HS-27A (cell line): ENCODE measurements at regions not wholly inside any gene's neighbourhood (a gene's known extent, or its start where the extent isn't known, plus 50 kb on each side); places are given as distances from the start of the nearest gene placed in this dataset.

Source experiments
- DNase-seq: peaks from one replicate; pipeline ENCODE4 v3.0.0-alpha.2; 2012; ENCODE audit warnings: low read depth, missing footprints

DNA sequence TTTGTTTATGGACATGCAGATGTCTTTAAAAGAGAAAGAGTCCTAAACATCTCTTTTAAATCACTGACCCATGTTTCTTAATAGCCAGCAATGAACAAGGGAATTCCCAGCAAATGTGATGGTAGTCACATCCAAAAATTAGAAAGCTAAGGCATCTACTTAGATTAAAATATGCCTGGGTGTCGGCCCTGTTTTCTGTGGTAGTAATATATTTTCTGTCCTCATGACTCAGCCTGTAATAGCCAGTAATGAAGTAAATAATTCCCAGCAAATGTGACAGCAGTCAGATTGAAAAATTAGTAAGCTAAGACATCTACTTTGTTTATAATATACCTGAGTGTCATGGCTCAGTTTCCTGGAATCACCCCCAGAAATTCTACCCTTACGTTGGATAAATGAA is 60.6 kb upstream of the MYRIP start:
- DNase-seq: no peak

DNA sequence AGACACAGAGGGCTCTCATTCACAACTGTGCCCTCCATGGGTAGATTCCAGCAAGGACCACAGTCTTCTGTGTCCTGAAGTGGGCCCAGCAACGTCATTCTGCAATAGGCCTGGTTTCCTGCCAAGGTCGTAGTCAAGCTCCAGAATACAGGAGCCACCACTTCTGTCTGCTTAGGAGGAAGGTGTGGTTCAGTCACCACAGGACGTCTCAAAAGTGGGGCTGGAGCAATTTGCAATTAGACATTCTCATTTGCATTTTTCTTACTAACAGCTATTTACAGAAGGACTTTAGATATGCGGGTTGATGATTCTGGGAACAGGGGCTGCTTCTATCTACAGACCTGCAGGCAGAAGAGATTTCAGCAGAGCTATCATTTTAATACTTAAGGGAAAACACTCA is 58.7 kb upstream of the MYRIP start:
- no peak for DNase-seq

DNA sequence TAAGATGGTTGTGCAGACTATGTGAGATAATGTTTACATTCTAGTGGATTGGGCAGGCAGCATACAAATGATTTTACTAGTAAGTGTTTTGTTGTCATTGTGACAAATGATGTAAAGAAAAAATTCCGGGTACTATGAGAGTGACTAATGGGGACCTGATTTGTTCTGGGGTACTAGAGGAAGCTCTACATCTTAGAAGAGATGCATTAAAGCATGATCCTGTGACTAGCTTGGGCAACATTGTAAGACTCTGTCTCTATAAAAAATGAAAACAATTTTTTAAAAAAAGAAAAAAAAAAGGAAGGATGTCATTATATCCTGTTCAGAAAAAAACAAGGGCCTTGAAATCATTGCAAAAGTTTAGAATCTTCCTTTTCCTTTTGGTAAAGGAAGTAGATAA is 58.1 kb upstream of the MYRIP start:
- no peak for DNase-seq

DNA sequence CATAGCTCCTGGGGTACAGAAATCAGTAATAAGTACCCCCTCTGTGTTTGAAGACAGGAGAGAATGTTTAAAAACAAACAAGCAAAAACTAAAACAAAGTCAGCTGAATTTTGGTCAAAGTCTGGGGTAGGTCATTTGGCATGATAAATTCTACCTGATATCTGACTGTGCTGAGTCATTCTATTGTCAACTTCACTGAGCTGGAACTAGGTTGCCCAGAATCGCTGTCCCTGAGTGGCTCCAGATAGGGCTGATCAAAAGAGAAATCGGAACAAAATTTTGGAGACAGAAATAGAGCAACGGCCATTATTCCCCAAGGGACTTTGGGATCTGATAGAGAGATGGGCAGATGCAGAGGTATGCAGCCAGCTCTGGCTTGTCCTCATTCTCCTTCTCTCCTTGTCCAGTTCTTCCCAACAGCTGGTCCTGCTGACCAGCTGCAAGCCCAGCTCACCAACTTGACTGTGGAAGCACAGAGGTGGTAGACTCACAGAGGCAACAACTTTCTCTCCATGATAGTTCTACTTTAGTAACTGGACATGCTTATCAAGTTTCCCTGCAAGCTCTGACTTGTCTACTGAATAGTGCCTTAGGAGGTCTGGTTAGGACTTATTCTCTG is 57.3 kb upstream of the MYRIP start:
- no peak for DNase-seq

DNA sequence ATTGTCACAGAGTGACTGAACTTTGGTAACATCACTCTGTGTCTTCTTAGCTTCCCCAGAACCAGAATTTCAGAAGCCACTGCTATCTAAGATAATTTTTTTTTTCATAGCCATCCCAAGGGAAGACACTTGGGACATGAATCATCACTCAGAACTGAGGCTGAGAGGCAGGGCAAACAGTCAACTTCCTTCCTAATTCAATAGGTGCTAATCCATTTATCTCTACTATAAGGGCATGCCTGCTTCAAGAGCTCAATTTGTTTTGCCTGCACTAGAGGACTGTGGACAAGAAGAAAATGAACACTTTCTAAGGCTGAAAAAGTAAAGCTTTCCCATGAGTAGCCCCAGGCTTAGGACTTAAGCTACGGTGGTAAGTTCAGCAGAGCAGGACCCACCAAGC is 56.7 kb upstream of the MYRIP start:
- DNase-seq: peak; percentile 7

DNA sequence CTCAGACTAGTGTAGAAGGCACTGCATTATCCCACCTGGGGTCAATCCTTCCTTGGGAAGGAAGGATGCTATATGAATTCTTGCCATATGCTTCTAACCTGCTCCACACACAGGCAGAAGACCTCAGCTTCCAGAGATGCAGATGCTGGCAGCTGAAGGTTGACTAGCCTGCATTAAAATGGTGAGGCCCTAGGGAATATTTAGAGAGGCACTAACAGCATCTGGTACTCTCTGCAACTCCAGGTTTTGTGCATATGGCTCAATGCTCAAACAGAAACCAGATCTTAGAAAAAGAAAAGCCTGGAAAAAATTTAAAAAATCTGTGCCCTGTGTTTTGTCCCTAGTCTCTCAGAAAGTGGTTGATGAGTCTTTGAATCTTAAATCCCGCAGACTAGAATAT is 56.0 kb upstream of the MYRIP start:
- DNase-seq: no peak

DNA sequence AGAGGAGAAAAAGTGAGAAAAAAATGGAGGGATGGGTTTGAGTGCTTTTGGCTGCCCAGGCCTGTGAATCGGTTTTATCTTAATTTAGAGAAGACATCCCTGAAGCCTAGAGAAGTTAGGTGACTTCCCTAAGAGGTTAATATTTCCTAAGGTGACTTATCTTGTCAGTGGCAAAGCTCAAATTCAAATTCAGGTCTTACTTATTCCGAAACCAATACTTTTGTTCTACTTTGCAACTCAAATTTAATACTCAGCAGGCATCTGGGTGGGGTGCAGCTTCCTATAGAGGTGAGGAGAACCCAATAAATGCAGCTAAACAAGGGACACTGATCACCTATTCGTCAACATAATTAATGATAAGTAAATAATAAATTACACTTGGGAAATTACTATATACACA is 54.9 kb upstream of the MYRIP start:
- DNase-seq: no peak

DNA sequence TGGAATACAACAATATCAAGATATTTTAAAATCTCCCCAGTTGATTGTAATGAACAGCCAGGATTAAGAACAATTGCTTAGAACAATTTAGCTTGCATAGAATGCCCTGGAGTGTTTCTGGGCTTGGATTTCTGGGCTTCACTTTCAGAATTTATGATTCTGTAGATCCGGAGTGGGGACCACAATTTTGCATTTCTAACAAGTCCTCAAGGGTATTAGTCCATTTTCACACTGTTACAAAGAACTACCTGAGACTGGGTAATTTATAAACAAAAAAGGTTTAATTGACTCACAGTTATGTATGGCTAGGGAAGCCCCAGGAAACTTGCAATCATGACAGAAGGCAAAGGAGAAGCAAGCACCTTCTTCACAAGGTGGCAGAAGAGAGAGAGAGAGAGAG is 54.3 kb upstream of the MYRIP start:
- no peak for DNase-seq

DNA sequence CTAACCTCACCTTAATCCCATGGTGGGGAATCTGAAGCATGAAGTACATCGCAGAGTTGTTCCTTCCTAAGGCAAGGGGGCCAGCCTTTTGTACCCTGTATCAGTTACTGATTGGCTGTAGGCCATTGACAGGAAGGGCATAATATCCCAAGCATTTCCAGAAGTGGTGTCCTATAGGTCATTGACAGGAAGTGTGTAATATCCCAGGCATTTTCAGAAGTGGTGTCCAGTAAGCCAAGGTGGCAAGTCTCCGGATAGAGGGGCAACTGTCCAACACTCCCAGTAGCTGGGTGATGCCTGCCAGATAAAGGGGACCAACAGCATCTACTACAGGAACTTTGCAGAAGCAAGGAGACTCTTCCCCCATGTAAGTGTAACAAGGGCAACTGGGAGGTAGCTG is 52.1 kb upstream of the MYRIP start:
- DNase-seq: peak; percentile 15
